Heart left ventricle (tissue), 16 donors: ENCODE measurements at regions not wholly inside any gene's neighbourhood (a gene's known extent, or its start where the extent isn't known, plus 50 kb on each side); places are given as distances from the start of the nearest gene placed in this dataset.
"Not testable (repeated sequence)": the region's sequence is repeated elsewhere in the genome, so short reads cannot be mapped to it uniquely, and the experiment has no call there.

Source experiments
- ATAC-seq, 4 donors: fragments of 200-7000 bp; cut with Tn5 transposase; one replicate each; pipeline ENCODE4 v1.9.1; 2020 to 2022; ENCODE audit warnings: moderate library complexity in 4 of 4, mild to moderate bottlenecking in 3 of 4, moderate number of reproducible peaks in 1 of 4
- DNase-seq, 5 donors: peaks; one replicate each; pipeline ENCODE4 v3.0.0-alpha.2; 2020
- H3K27ac ChIP-seq, 12 donors: fragments of 200-600 bp; sonication (generic) in 4 of 12; one replicate each; pipeline versions ENCODE4 v1.5.0 to v1.8.0; 2016 to 2022; ENCODE audit warnings: mild to moderate bottlenecking in 2 of 12
- H3K27me3 ChIP-seq, 9 donors: fragments of 200-600 bp; sonication (generic) in 2 of 9; one replicate each; pipeline versions ENCODE4 v1.5.1 to v1.8.0; 2016 to 2022; ENCODE audit warnings: mild to moderate bottlenecking in 3 of 9
- H3K36me3 ChIP-seq, 9 donors: fragments of 200-600 bp; sonication (generic) in 2 of 9; one replicate each; pipeline versions ENCODE4 v1.5.0 to v1.8.0; 2018 to 2022; ENCODE audit warnings: mild to moderate bottlenecking in 2 of 9
- H3K4me1 ChIP-seq, 12 donors: fragments of 200-600 bp; sonication (generic) in 4 of 12; one replicate each; pipeline versions ENCODE4 v1.5.0 to v1.8.0; 2016 to 2022; ENCODE audit warnings: mild to moderate bottlenecking in 3 of 12
- H3K4me3 ChIP-seq, 12 donors: fragments of 200-600 bp; sonication (generic) in 4 of 12; one replicate each; pipeline versions ENCODE4 v1.5.0 to v1.8.0; 2017 to 2022; ENCODE audit warnings: mild to moderate bottlenecking in 9 of 12, moderate library complexity in 4 of 12
- H3K9me3 ChIP-seq, 12 donors: fragments of 200-600 bp; sonication (generic) in 4 of 12; one replicate each; pipeline versions ENCODE4 v1.5.0 to v1.8.0; 2016 to 2022; ENCODE audit warnings: mild to moderate bottlenecking in 1 of 12
- CTCF ChIP-seq, 12 donors: fragments of 200-600 bp; sonication (generic) in 4 of 12; IDR thresholded peaks; one replicate each; pipeline versions ENCODE4 v1.5.0 to v1.8.0; 2018 to 2022; ENCODE audit warnings: antibody characterized with exemption in 12 of 12, mild to moderate bottlenecking in 5 of 12
- POLR2A ChIP-seq, 2 donors: fragments of 450-650 bp; IDR thresholded peaks; one replicate each; pipeline ENCODE4 v1.6.1; 2017; ENCODE audit warnings: antibody characterized with exemption in 2 of 2, mild to moderate bottlenecking in 2 of 2, moderate library complexity in 2 of 2
- WGBS, 4 donors: extraction: QIAGEN DNeasy Blood & Tissue Kit in 2 of 4; methylation state at CpG; one replicate each; pipeline versions ENCODE4 v1.1.5 to v1.1.7; 2013 to 2018; 5-methylcytosine and 5-hydroxymethylcytosine counted together
- intact Hi-C, 10 donors: fragments of 100-400 bp; cut with DNase I; formaldehyde crosslinking; loops; one replicate each; pipeline versions ENCODE4 v1.11.1 to v1.14.2; 2022
- donor health status: ischemic (EF 13 %, LVEDD 7.1; RV severe dilation, severe dysfunction).
- donor health status: healthy with polysubstance abuse.
- donor health status: DM: no; HTN: yes; CAD: no.
- donor health status: DM: no; HTN: no; CAD: no.
- donor health status: ischemic (EF 25% LVEDD 6.9; RV normal size, moderate dysfunction).
- donor health status: ischemic (EF 25% LVEDD 5.7; RV mildly dilated, moderate dysfunction).
- donor health status: healthy.
- donor health status: DM: yes; HTN: yes; CAD: no.
- donor health status: ischemic (EF 35%, LVEDD 5.7; RV mildly dilated, moderate dysfunction).
- donor health status: nonischemic (EF 11% LVEDD 7.7; RV severe dilation, severe dysfunction).
- donor health status: DM: yes; HTN: yes; CAD: no.
- donor health status: PGD.
- donor health status: ischemic (EF 29% LVEDD 5.4; RV normal size, mild dysfunction).
- donor health status: nonischemic (EF 23%, LVEDD 6.1; RV moderate dilation, normal function).

GRCh38 chr11:13552784-13553183 lies 57.0 kb upstream of the PTH start:
- intact Hi-C loops: no loop called here
- no peaks in the 10 kb centered on the region for H3K36me3 ChIP-seq
- WGBS, 4 donors: 56 to 69% (median 63%) methylated on average over 3 of the region's 3 CpGs

DNA sequence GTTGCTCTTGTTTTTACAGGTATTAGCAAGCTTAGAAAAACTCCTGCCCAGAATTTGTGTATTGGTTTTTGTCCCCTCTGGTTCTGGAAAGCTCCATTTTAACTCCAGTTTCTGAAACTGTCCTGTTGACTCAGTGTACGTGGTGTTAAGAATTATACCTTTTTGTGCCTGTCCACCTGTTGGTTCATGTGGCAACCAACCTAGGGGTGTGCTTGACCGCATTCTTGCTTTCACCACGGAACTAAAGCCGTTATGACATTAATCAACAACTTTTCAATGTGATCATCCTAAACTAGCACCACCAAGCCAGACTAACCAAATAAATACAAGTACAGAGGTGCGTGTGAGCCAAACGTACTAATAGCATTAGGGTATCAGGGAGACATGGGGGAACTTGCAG lies 56.0 kb upstream of the PTH start:
- TF ChIP-seq CTCF (IDR thresholded peaks at IDR 0.05) (no peak), POLR2A (IDR thresholded peaks at IDR 0.05) (no peak)
- ATAC-seq (no peak), DNase-seq (no peak)
- H3K36me3 ChIP-seq: no peaks in the 10 kb centered on the region
- H3K9me3 ChIP-seq: peaks cover 0 to 12% (median 3%) of the 10 kb centered on the region in 12 donors
- H3K27me3 ChIP-seq: no peaks in the 10 kb centered on the region
- intact Hi-C loops: no loop called here
- WGBS, 4 donors: 73 to 76% (median 75%) methylated on average over 6 of the region's 6 CpGs
- no peak overlapping the region for H3K27ac ChIP-seq
- no peaks in the 10 kb centered on the region for H3K4me1 ChIP-seq
- no peak overlapping the region for H3K4me3 ChIP-seq

More at GRCh38 chr11:13552784-13553183, 57.0 kb upstream of the PTH start:
- TF ChIP-seq POLR2A (IDR thresholded peaks at IDR 0.05) (no peak), CTCF (IDR thresholded peaks at IDR 0.05) (no peak)
- Histone ChIP-seq H3K27me3 (no peaks in the 10 kb centered on the region), H3K27ac (no peak overlapping the region), H3K9me3 (peaks cover 0 to 5% (median 0%) of the 10 kb centered on the region in 12 donors), H3K4me1 (no peaks in the 10 kb centered on the region), H3K4me3 (no peak overlapping the region)
- no peak for DNase-seq
- ATAC-seq: no peak

DNA sequence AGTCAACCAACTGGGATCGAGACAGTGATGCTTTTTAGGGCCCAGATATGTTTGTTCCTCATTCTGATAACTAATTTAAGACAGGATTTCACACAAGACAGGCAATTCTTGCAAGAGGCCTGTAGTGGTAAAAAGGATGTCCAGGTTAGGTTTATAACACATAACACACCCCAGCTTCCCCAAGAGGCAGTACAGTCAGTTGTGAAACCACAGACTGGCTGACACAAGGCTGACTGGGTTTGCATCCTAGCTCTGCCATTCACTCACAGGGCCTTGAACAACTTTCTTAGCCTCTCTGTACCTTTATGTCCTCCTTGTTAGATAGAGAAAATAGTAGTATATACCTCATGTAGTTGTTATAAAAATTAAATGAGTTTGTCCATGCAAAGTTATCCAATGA lies 55.0 kb upstream of the PTH start:
- no peaks in the 10 kb centered on the region for H3K36me3 ChIP-seq
- DNase-seq (no peak), ATAC-seq (no peak)
- H3K27me3 ChIP-seq: no peaks in the 10 kb centered on the region
- H3K9me3 ChIP-seq: peaks cover 0 to 19% (median 11%) of the 10 kb centered on the region in 12 donors
- H3K4me1 ChIP-seq: no peaks in the 10 kb centered on the region
- intact Hi-C loops: no loop called here
- WGBS, 4 donors: 83 to 96% (median 87%) methylated on average over 1 of the region's 1 CpG
- no peak overlapping the region for H3K4me3 ChIP-seq
- no peak overlapping the region for H3K27ac ChIP-seq
- no peak for TF ChIP-seq CTCF (IDR thresholded peaks at IDR 0.05)

DNA sequence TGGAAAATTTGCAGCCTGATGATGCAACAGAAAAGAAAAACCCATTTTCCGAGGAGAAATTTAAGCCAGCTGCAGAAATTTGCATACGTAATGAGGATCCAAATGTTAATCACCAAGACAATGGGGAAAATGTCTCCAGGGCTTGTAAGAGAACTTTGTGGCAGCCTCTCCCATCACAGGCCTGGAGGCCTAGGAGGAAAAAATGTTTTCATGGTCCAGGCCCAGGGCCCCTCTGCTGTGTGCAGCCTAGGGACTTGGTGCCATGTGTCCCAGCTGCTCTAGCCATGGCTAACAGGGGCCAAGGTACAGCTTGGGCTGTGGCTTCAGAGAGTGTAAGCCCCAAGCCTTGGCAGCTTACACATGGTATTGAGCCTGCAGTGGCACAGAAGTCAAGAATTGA lies 50.3 kb upstream of the PTH start:
- not testable (repeated sequence) for H3K4me1 ChIP-seq, H3K27me3 ChIP-seq, H3K27ac ChIP-seq, DNase-seq, H3K36me3 ChIP-seq, H3K4me3 ChIP-seq, ATAC-seq
- intact Hi-C loops: loop anchor here in 1 of 10 donors (5.0 kb wide), 1 partner anchor 49 kb away; the partner anchor contains the start of gene PTH
- 80 to 91% (median 88%) methylated on average over 2 of the region's 2 CpGs for WGBS, 4 donors
- peaks cover 0 to 35% (median 12%) of the 10 kb centered on the region in 12 donors for H3K9me3 ChIP-seq
